HL-60 (cell line): ENCODE measurements at regions not wholly inside any gene's neighbourhood (a gene's known extent, or its start where the extent isn't known, plus 50 kb on each side); places are given as distances from the start of the nearest gene placed in this dataset.

Experiments
- DNase-seq, 2 experiments: peaks; one replicate each; pipeline ENCODE4 v3.0.0-alpha.2; 2010 to 2020; ENCODE audit warnings: low read depth in 1 of 2, low spot score in 1 of 2
- H3K27ac ChIP-seq: fragments of 250-450 bp; sonication (Bioruptor Pico); replicated peaks from 2 replicates; pipeline ENCODE4 v1.5.1; 2020; ENCODE audit warnings: mild to moderate bottlenecking, moderate library complexity
- H3K27me3 ChIP-seq: fragments of 250-450 bp; sonication (Bioruptor Pico); 2 replicates; pipeline ENCODE4 v1.5.1; 2021; ENCODE audit warnings: mild to moderate bottlenecking, moderate library complexity; ENCODE audit not compliant: insufficient read depth, poor library complexity, severe bottlenecking
- H3K4me3 ChIP-seq: replicated peaks from 2 replicates; pipeline ENCODE4 v1.5.1; 2011; ENCODE audit warnings: mild to moderate bottlenecking, control low read depth, low read length; ENCODE audit not compliant: insufficient read depth
- CTCF ChIP-seq: IDR thresholded peaks from one replicate; pipeline ENCODE4 v1.5.1; 2011; ENCODE audit warnings: low read length, control low read depth, inconsistent platforms; ENCODE audit not compliant: insufficient read depth
- GABPA ChIP-seq: IDR thresholded peaks from 2 replicates; pipeline ENCODE4 v1.6.1; 2012; ENCODE audit warnings: low read depth
- POLR2AphosphoS5 ChIP-seq: IDR thresholded peaks from 2 replicates; pipeline ENCODE4 v1.6.1; 2012; ENCODE audit warnings: low read depth
- REST ChIP-seq: IDR thresholded peaks from 2 replicates; pipeline ENCODE4 v1.6.1; 2012; ENCODE audit warnings: low read depth; ENCODE audit not compliant: insufficient replicate concordance
- SPI1 ChIP-seq: IDR thresholded peaks from 2 replicates; pipeline ENCODE4 v1.6.1; 2012; ENCODE audit warnings: low read depth, mild to moderate bottlenecking, borderline replicate concordance

GRCh38 chr4:129708784-129709183 is 612.8 kb downstream of the C4orf33 start:
- no peak for DNase-seq

GRCh38 chr4:129738175-129738574 is 642.2 kb downstream of the C4orf33 start:
- no peaks in the 10 kb centered on the region for H3K27me3 ChIP-seq
- no peak overlapping the region for H3K27ac ChIP-seq
- no peak for DNase-seq
- no peak for TF ChIP-seq POLR2AphosphoS5
- no peak for TF ChIP-seq GABPA
- no peak for TF ChIP-seq SPI1
- no peak for TF ChIP-seq REST
- no peak for TF ChIP-seq CTCF
- H3K4me3 ChIP-seq, result no peak overlapping the region

More at GRCh38 chr4:129708784-129709183, 612.8 kb downstream of the C4orf33 start:
- no peaks in the 10 kb centered on the region for H3K27me3 ChIP-seq
- TF ChIP-seq CTCF (no peak), POLR2AphosphoS5 (no peak), SPI1 (no peak), GABPA (no peak), REST (no peak)
- H3K27ac ChIP-seq, result no peak overlapping the region
- no peak overlapping the region for H3K4me3 ChIP-seq

- H3K27ac ChIP-seq, result no peak overlapping the region
- H3K4me3 ChIP-seq, result no peak overlapping the region
- TF ChIP-seq GABPA (no peak), SPI1 (no peak), REST (no peak), POLR2AphosphoS5 (no peak), CTCF (no peak)
- DNase-seq, result no peak
- no peaks in the 10 kb centered on the region for H3K27me3 ChIP-seq
These were observed 651.8 kb downstream of the C4orf33 start for GRCh38 chr4:129747756-129748155.
